ENCODE measurements at regions not wholly inside any gene's neighbourhood (a gene's known extent, or its start where the extent isn't known, plus 50 kb on each side); places are given as distances from the start of the nearest gene placed in this dataset.
"Not testable (repeated sequence)": the region's sequence is repeated elsewhere in the genome, so short reads cannot be mapped to it uniquely, and the experiment has no call there.

- no peak for FAIRE-seq
These were observed 405.3 kb upstream of the HS3ST5 start for GRCh38 chr6:114747995-114748625.

- FAIRE-seq, result no peak
These were observed 397.7 kb upstream of the HS3ST5 start for GRCh38 chr6:114740547-114740946.

GRCh38 chr6:114739656-114740055, 396.8 kb upstream of the HS3ST5 start:
- no peak for FAIRE-seq

- FAIRE-seq, result no peak
These were observed 392.4 kb upstream of the HS3ST5 start for GRCh38 chr6:114735025-114735735.

DNA sequence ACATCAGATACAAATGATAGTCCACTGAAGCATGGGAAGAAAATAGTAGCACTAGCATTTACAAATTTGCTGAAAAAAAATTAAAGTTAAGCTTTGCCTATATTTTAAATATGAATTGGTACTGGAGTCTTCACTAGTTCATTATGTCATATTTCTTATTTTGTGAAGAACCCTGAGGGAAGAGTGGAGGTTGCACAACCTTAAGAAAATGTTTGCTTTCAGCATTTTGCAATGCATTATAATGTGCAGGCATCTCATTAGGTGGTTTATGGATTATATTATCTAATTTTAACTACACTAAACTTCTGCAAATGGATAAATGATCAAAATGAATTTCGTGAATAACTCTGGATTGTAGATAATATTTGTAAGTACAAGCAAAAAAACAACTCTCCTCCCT, 390.8 kb upstream of the HS3ST5 start:
- no peak for FAIRE-seq

DNA sequence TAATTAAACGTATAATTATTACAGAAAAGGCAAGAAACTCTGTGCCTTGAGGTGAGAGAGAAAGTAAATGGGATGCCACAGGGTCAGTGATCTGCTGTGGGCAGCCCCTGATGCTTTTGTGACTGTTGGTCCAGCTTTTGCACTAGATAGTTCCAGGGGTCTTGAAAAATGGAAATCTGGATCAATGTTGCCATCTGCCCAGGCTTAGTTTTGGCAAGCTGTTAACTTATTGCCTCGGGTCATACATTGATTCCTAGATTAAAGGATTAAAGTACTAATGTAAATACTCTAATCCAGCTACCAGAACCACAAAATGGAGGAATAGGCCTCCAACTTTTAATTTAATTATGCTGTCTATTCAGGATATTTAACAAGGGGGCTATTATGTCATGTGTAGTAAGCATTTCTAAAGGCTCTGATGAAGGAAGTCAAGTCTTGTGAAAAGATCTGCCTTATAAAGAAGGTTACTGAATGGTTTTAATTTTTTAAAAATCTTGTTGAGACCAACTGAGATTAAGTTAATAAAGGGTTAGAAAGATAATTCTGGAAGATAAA, 376.0 kb upstream of the HS3ST5 start:
- FAIRE-seq, result no peak

- no peak for FAIRE-seq
These were observed 375.4 kb upstream of the HS3ST5 start for GRCh38 chr6:114718186-114718585.

- no peak for FAIRE-seq
These were observed 372.1 kb upstream of the HS3ST5 start for GRCh38 chr6:114714836-114715507.

GRCh38 chr6:114713690-114714089, 370.9 kb upstream of the HS3ST5 start:
- FAIRE-seq, result no peak

DNA sequence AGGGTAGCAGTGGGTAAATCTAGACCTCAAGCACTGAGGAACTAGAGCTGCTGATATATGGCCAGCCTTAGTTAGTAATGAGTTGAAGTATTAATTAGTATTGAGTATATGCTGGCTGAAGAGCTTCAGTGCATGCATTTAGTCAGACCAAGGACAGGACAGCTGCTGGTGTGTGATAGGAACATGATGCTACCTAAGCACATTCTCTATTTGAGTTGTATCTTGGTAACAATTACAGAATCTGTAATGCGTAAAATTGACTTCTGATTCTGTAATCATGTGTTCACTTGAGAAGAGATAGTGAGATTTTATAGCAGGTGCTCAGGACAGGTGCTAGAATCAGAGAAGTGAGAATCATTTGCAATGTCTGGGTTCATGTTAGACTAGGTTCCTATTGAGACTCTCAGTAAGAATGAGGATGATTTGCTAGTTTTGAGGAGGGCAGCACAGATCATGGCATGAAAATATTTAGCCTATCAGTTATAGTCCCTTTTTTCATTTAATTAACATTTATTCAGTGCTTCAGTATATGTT, 369.4 kb upstream of the HS3ST5 start:
- no peak for FAIRE-seq

- FAIRE-seq, result no peak
These were observed 364.3 kb upstream of the HS3ST5 start for GRCh38 chr6:114707081-114707620.

GRCh38 chr6:114690625-114691024, 347.8 kb upstream of the HS3ST5 start:
- FAIRE-seq, result no peak

GRCh38 chr6:114659513-114659912, 316.7 kb upstream of the HS3ST5 start:
- no peak for FAIRE-seq

GRCh38 chr6:114651611-114652010, 308.8 kb upstream of the HS3ST5 start:
- no peak for FAIRE-seq

- FAIRE-seq, result no peak
These were observed 308.1 kb upstream of the HS3ST5 start for GRCh38 chr6:114650891-114651290.

DNA sequence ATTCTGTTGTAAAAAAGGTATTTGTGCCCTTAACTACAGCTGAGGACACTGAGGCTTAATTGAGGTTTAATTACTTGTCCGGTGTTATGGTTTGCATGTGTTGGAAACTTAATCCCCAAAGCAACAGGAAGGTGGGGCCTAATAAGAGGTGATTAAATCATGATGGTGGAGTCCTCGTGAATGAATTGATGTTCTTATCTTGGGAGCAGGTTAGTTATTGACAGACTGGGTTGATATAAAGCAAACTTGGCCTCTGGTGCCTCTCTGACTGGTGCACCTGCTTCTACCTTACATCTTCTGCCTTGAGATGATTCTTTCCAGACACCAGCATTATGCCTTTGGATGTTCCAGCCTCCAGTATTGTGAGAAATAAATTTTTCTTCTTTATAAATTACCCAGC, 306.5 kb upstream of the HS3ST5 start:
- no peak for FAIRE-seq

- no peak for FAIRE-seq
These were observed 306.0 kb upstream of the HS3ST5 start for GRCh38 chr6:114648847-114649246.

GRCh38 chr6:114638341-114638740, 295.5 kb upstream of the HS3ST5 start:
- FAIRE-seq, result no peak

- no peak for FAIRE-seq
These were observed 291.2 kb upstream of the HS3ST5 start for GRCh38 chr6:114634016-114634415.

- FAIRE-seq, result not testable (repeated sequence)
These were observed 283.4 kb upstream of the HS3ST5 start for GRCh38 chr6:114626226-114626625.

GRCh38 chr6:114619621-114620200, 276.9 kb upstream of the HS3ST5 start:
- FAIRE-seq, result no peak

- FAIRE-seq, result no peak
These were observed 268.9 kb upstream of the HS3ST5 start for GRCh38 chr6:114611696-114612095.

DNA sequence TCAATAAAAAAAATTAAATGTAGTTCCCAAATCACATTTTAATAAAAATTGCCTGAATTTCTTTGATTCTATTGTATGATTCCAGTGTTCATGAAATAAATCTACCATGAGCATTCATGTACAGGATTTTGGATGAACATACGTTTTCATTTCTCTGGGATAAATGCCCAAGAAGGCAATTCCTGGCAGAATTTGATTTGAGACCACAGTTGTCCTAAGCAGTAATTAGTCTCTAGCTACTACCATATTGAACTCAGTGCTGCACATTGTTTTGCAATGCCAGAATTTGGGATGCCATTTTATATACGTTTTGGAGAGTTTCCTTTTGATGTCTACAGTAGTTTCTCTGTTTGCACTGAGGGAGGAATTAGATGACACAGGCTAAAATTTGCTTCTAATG, 265.3 kb upstream of the HS3ST5 start:
- FAIRE-seq, result no peak

All from G401.6 (cell line).